Activated naive CD4-positive, alpha-beta T cell treated with Interleukin-2 at 50 U/mL for 16 hours (primary cell): ENCODE measurements at regions not wholly inside any gene's neighbourhood (a gene's known extent, or its start where the extent isn't known, plus 50 kb on each side); places are given as distances from the start of the nearest gene placed in this dataset.

ENCODE experiments used
- DNase-seq: peaks from one replicate; pipeline ENCODE4 v3.0.0-alpha.2; 2020

GRCh38 chr10:4131407-4132215 is 346.6 kb upstream of the KLF6 start:
- peak; percentile 32 for DNase-seq

GRCh38 chr10:4130685-4131084 is 345.7 kb upstream of the KLF6 start:
- DNase-seq = no peak

- DNase-seq = no peak
These were observed 345.0 kb upstream of the KLF6 start for GRCh38 chr10:4129866-4130477.

- no peak for DNase-seq
These were observed 342.7 kb upstream of the KLF6 start for GRCh38 chr10:4127518-4128315.

GRCh38 chr10:4125776-4126175 is 340.8 kb upstream of the KLF6 start:
- DNase-seq = no peak

GRCh38 chr10:4121502-4122380 is 336.7 kb upstream of the KLF6 start:
- DNase-seq = no peak

- DNase-seq = peak; percentile 45
These were observed 335.3 kb upstream of the KLF6 start for GRCh38 chr10:4120096-4120853.

- DNase-seq = no peak
These were observed 334.1 kb upstream of the KLF6 start for GRCh38 chr10:4119107-4119506.

- no peak for DNase-seq
These were observed 332.6 kb upstream of the KLF6 start for GRCh38 chr10:4117604-4118003.

GRCh38 chr10:4111643-4112042 is 326.6 kb upstream of the KLF6 start:
- DNase-seq = no peak

- no peak for DNase-seq
These were observed 324.5 kb upstream of the KLF6 start for GRCh38 chr10:4109469-4109868.

- DNase-seq = no peak
These were observed 323.7 kb upstream of the KLF6 start for GRCh38 chr10:4108693-4109092.

- no peak for DNase-seq
These were observed 322.4 kb upstream of the KLF6 start for GRCh38 chr10:4107285-4107851.

- DNase-seq = no peak
These were observed 318.6 kb upstream of the KLF6 start for GRCh38 chr10:4103603-4104002.

GRCh38 chr10:4102802-4103344 is 317.9 kb upstream of the KLF6 start:
- DNase-seq = no peak

GRCh38 chr10:4101918-4102654 is 317.1 kb upstream of the KLF6 start:
- no peak for DNase-seq

- no peak for DNase-seq
These were observed 315.4 kb upstream of the KLF6 start for GRCh38 chr10:4100380-4100779.

GRCh38 chr10:4099202-4099601 is 314.2 kb upstream of the KLF6 start:
- DNase-seq = no peak

GRCh38 chr10:4095166-4095917 is 310.3 kb upstream of the KLF6 start:
- DNase-seq = no peak

GRCh38 chr10:4094751-4095150 is 309.7 kb upstream of the KLF6 start:
- no peak for DNase-seq
